Stimulated activated CD4-positive, alpha-beta T cell treated with anti-CD3 and anti-CD28 coated beads, Interleukin-1b, Interleukin-23, amount 100 ng/mL, for 4 hours (primary cell): ENCODE measurements at regions not wholly inside any gene's neighbourhood (a gene's known extent, or its start where the extent isn't known, plus 50 kb on each side); places are given as distances from the start of the nearest gene placed in this dataset.

Experiments used
- DNase-seq, 2 donors: peaks; one replicate each; pipeline ENCODE4 v3.0.0-alpha.2; 2020; ENCODE audit warnings: low read depth in 2 of 2

DNA sequence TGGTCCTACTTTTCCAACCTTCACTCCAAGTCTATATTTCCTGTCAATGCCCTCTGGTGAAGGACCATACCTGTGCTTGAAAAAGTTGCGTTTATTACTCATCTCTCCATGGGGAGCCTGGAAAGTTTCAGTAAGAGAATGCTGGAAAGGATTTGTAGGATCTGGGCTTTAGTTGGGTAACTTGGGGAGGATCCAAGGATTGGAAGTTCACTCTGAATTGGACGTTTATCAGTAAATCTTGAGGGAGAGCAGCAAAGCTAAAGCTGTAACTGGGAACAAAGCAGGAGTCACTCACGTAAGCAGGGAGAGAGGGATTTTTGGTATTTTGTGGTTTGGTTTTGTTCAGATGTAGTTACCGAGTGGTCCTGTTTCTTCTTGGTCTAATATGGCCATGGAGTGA is 51.4 kb upstream of the NPVF start:
- DNase-seq: no peak

DNA sequence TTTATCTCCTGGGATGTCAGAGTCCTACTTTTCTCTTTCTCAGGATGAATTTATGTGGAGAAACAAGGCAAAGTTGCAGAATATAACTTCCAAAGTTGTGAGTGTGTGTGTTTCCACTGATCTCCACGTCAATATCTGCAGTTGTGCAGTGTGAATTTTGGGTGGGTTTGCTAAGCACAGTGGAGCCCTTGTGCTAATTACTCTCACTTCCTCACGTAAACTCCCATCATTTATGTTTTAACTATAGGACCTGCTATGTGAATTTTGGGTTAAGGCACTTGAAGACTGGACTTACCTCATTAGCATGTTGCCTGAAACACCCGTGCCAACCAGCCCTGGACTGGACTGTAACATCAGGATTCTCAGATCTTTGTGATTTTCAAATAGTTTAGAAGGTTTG is 51.9 kb upstream of the NPVF start:
- DNase-seq: no peak

DNA sequence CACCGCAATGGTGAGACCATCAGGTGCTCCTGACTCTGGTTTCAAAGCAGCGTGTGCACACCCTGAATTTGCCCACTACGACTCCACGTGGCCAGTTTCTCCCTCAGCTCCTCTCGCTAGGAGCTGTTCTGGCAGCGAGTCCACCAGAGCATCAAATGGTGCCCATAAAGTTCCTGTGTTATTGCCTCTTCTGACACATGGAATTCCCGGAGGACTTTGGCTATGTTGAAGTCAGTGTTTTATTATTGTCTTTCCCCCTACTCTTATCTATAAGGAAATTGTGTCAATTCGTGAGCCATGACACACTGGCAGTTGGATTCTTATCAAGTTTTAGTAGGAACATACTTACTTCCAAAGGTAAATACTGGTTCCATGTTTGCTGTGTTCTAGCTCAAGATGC is 53.9 kb upstream of the NPVF start:
- no peak for DNase-seq

DNA sequence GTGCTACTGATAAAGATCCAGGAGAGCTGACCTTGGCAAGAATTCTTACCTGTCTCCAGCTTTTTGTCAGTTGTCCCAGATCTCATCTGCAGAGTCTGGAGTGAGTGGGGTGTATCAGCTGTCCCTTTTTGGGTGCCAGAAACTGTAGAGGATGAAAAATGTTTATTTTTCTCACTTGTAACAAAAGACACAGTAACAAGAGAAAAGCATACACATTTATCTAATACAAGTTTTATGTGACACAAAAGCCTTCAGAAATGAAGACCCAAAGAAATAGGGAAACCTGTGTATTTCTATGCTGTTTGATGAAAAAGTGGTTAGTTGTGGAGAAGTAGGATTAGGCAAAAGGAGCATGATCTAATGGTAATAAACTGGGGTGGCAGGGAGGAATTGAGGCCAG is 58.5 kb upstream of the NPVF start:
- no peak for DNase-seq

DNA sequence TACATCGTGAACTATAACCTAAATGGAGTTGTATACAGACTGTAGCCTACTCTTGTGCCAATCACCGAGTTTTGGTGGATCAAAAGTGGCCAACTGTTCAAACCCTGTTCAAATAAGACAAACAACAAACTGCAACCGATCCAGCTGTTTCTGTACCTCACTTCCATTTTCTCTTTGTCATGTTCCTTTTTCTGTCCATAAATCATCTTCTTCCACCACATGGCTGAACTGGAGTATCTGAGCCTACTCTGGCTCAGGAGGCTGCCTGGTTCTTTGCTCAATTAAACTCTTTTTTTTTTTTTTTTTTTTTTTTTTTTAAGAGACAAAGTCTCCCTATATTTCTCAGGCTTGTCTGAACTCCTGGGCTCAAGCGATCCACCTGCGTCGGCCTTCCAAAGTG is 59.0 kb upstream of the NPVF start:
- DNase-seq: no peak

DNA sequence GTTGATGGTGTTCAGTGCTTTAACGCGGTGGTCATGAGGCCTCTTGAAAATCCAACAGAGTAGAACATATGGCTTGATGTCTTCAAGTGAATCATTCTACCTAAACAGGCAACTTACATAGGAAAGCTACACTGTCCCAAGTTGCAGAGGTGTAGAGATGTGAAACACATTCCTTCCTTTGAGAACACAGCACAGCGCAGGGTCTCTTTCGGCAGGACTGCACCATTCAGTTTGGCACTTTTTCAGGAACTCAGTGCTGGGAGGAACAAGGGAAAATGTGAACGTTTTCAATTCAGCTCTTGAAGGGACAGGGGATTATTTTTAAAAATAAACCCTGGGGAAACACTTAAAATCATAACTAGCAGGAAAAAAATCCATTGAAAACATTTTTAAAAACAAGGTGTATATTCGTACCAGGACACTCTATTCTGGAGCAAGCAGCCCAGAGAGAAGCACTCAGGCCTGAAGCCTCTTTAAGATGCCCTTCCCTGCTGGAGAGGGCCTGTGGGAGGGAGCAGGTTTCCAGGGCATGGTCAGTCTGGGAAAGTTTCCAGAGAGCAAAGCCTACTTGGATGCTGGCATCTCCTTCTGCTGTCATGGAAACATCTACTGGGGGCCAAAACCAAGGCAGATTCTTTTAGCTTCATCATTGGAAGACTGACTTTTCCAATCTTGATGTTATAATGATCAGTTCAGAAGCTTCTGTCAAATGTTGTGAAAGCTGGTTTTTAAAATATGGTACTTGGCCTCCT is 60.4 kb upstream of the NPVF start:
- no peak for DNase-seq

DNA sequence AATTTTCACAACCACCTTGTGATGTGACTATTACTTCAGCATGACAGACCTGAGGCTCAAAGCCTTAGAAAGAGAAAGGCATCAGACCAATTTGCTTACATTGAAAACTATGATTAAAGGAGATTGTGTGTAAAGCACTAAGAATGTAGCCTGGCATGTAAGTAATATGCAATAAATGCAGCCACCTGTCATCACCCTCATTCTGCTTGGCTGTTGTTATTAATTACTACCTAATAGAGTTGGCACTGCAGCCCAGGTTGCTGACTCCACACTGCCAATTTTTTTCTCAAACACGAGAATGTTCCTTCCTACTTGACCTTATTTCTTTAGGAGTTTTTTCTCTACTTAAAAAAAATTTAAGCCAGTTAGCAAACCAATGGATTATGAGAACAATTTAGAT is 61.2 kb upstream of the NPVF start:
- DNase-seq: no peak

DNA sequence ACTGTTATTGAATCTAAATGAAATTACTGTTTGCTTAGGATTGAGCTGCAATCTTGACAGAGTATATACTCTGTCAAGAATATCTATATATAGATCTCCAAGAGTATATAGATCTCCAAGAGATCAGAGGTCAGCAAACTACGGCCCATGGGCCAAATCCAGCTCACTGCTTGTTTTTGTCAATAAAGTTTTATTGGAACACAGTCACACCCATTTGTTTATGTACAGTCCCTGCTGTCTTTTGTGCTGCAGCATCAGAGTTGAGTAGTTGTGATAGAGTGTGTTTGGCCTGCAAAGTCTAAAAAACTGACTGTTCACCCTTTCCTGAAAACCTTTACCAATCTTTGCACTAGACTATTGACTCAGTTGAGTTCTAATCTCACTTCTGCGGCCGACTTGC is 66.3 kb upstream of the NPVF start:
- DNase-seq: no peak

DNA sequence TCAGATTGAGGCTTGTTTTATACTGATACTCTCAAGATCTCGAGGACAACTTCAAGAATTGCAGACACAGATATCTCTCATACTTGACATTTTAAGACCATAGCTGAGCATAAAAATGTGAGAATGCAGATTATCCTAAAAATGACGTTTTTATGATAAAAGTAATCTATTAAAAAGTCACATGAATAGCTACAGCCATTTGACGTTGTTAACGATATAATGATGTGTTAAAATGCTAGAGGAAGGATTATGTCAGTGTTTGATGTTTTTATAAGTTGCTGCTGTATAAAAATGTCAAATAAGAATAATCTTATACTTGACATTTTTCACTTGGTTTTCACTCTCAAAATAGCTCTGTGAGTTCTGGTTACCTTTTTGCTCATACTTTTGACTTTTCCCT is 67.1 kb upstream of the NPVF start:
- DNase-seq: no peak

DNA sequence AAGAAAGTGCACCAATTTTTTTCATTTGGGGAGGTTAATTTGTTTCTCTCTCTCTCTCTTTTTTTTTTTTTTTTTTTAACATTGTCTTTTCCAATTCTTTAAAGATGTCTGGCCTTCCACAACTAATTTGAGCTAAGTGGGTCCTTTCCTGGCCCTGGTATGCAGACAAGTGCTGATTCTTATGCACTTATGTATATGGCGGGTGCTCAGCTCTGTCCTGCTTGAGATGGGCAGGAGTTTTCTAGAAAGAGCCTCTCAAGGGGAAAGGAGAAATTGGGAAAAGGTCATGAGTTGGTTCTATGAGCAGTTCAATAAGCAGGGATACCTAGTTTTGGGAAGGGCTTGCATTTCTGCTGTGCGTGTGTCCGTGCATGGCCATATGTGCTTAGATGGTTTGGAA is 67.8 kb upstream of the NPVF start:
- DNase-seq: no peak

DNA sequence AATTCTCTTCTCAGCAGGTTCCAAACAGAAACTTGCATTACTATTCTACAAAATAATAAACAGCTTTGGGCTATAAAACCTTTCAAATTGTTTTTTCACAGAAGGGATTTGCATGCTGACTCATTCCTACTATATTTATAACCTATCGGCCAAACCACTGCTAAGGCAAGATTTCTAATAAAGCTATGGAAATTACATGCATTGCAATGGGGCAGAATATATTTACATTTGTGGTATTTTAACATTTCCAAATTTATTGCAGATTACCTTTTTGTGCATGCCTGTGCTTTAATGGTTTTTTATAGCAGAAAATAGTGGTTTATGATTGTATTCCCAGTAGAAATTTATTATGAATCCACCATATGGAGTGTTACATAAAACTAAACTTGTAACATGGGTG is 69.0 kb upstream of the NPVF start:
- no peak for DNase-seq

DNA sequence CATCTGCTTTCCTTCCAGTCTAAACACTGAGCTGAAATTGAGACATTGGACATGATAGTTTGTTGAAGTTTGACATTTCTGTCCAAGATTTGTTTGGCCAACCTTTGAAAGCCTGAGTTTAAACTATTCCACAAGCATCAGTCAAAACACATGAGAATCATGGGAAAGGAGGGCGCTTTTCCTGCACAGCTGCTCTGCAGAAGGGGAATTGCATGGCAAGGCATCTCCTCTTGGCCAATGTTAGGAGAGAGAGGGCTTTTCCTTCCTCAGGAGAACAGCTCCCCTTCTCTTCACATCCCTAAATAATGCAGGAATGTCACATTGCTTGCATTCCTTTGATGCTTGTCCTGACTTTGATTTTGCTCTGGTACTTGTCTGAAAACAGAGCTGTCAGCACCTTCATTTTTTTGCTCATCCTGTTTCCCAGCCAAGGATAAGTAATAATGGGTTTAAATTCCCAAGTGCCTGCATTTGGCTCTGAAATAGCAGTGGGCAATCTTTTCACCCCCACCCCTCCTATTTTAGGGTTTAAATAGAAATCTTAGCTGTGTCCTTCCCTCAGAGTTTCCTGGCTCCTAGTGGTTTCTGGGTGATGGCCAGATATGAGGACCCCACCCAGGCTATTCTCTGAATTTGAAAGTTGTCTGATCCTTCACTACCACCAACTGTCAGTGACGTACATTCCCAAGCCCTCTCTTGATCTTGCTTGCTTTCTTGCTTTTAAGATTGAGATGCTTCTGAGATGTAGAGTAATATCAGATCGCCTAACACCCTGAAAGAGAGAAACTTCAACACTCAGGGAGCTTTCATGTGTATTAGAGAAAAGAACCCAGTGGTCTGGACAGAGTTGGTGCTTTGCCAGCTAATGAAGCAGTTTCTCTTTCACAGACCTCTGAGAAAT is 75.2 kb upstream of the NPVF start:
- no peak for DNase-seq

DNA sequence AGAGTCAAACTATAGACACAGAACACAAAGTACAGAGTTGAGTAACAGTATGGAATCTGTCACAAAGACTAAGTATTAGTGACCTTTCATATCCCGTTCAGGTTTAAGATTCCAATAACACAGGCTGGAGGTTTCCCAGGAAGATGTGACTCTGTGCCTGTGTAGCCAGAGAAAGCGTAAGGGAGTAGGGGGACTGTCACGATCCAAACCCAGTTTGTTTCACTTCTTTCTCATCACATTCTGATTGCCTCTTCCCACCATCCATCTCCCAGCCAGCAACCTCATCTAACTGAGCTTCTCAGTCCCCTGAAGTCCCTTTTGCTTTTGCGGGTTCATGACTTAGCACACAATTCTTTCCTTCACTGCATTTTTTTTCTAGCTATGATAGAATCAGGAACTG is 76.4 kb upstream of the NPVF start:
- no peak for DNase-seq

DNA sequence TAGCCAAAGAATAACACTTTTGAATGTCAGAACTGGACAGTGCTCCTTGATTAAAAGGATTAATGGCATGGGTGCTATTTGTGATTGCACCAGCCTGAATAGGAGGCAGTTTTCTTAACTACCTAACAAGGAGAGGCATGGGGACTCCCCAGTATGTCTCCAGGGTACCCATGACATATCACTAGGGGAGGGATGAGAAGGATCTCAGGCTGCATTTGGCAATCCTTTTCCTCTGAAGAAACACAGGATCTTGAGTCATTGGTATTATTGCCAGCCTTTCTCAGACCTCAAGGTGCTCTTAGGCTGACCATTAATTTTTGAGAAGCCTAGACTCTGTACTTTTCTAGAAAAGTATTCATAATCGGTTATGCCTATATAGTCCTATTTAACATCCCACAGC is 77.5 kb upstream of the NPVF start:
- DNase-seq: no peak

DNA sequence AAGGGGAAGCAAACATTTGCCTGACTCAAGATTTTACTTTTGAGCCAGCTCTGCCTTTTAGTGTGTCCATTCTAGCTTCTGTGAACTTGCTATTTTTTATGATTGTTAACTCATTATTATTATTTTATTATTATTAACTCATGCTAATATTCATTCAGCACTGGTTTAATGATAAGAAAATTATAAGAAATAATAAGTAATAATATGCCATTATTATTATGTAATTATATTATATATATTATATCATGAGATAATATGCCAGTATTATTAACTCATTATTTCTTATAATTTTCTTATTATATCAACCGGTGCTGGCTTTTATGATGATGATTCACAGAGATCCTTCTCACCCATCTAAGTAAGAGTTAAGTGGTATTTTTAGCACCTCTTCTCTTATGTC is 79.3 kb upstream of the NPVF start:
- no peak for DNase-seq

DNA sequence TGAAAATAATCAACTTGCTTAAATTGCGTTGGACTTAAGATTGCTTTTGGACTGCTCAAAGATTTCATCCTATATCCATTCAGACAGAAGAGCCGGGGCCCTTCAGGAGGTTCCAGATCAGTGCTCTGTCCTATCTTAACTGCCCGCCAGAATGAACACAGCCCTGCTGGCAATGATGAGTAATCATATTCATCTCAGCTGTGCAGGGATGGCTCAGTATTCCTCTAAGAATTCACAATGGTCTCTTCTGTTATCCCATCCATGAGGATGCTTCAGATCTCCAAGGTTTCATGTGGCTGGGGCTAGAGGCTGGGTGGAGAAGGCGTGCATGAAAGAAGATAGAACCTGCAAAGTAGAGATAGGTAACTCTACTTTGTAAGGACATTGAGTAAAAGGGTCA is 80.0 kb upstream of the NPVF start:
- no peak for DNase-seq

DNA sequence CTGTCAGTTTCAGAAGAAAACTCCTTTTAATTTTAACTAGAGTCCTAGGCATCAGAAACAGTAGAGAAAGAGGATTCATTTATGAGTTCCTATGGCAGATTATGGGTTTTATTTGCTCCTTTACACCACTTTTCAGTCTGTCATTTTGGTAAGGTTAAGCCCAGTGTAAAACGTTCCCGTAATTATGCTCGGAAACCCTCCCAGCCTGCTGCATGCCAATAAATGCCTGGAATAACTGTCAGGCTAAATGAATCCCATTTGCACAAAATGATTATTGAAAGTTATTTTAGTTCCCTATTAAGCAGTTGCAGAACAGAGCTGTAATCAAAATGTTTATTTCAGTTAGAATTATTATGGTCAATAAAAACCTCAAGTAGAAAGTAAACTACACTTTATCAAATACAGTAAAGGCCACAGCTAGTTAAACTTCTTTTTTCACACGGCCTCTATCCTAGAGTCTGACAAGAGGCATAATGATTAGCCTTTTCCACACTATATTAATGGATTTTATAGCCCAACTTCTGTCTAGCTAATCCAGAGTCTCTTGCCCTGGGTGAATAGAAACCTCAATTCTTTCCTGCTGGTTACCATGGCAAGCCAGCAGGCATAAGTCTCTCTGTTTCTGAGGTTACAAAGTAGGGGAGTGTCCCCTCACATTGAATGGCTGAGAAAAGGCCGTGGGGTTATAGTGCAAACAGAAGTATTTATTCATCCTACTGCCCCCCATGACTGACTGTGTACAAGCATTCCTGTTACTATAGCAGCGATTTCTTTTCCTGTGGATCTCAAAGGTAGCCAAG is 80.8 kb upstream of the NPVF start:
- no peak for DNase-seq

DNA sequence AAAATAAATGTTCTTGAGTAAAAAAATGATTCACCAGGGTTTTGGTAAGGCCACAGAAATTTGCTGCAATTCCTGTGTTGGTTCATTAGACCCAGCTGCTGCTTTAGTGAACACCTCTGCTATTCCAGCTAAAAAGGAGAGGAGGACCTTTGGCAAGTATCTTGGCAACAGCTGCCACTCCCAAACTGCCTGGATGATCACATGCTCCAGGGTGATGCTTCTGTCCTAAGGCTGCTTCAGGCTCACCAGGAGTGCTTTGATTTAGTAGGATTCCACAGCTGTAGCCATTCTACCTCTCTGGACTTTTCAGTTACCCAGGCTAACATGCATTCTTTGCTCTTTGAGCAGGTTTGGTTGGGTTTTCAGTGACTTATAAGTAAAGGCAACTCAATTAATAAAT is 82.6 kb upstream of the NPVF start:
- DNase-seq: no peak

DNA sequence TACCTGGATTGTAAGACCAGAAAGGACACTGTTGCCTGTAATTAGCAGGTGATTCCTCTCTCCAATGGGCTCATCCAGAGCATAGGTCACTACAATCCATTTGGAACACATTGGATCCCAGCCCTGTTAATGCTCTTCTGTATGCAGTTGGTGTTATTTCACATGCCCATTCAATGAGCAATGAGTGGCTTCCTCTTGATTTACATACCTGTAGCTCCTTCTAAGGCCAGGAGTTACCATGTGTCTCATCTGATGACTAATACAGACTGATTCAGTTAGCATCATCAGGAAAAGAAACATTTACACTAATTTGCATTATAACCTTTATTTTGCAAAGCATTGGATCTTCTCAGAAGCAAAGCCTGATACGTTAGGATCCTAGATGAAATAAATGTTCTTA is 83.1 kb upstream of the NPVF start:
- no peak for DNase-seq

DNA sequence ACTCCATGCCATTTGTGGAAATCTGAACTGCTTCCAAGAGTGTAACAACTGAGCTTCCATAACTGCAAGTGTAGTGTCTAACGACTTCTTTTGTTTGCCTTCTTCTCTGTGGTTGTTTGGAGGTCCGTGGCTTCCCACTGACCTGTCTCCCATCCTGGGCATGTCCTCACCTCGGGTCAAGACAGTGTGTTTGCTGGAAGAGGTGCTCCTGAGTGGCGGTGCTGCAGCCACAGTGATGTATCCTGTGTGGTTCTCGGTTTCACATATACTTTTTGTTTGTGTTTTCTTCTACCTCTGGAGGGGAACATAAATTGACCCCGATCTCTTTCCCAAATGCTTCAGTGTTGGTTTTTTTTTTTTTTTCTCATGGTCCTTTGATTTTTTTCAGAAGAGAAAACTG is 84.7 kb upstream of the NPVF start:
- no peak for DNase-seq

DNA sequence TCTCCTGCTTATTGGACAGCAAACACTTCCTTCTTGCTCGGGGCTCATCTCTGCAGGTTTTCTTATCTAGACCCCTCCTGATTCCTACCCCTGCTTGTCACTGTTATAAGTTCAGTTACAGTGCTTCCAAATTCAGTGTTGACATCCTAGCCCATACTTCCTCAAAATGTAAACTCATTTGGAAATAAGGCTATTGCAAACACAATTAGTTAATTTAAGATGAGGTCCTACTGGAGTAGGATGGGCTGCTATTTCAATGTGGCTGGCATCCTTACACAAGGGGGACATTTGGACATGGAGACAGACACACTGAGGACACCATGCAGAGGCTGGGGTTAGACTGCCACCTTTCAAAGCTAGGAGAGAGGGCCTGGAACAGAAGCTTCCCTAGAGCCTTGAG is 85.2 kb upstream of the NPVF start:
- no peak for DNase-seq

DNA sequence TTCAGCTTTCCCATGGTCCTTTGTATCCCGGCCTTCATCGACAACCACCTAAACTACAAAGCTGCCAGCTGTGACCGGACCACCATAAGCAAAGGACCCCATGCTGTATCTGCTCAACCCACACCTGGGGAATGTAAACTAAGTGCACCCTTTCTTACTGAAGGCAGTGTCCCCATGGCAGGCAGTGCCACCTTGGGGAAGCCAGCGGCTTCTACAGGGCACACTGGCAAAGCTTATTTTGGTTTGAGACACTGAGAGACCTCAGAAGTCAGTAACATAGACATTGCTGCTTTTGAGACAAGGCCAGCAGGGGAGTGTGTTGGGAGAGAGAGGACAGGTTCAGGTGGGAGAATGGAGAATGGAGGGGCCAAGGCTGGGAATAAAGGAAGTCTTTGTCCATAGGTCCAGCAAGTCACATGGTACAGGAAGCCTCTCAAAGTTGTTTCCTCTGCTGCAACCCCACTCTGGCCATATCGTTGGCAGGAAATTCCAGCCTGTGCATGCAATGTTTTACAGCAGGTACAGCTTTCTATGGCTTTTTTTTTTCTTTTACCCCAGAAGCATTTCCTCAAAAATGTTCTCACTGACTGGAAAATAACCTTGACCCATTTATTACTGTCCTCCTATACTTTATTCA is 85.9 kb upstream of the NPVF start:
- DNase-seq: no peak
